Left lung (tissue), 4 donors: ENCODE measurements at regions not wholly inside any gene's neighbourhood (a gene's known extent, or its start where the extent isn't known, plus 50 kb on each side); places are given as distances from the start of the nearest gene placed in this dataset.

Source experiments
- ATAC-seq: fragments of 200-7000 bp; cut with Tn5 transposase; one replicate; pipeline ENCODE4 v1.9.1; 2020; ENCODE audit warnings: moderate library complexity
- DNase-seq, 4 donors: peaks; one replicate each; pipeline ENCODE4 v3.0.0-alpha.2; 2013 to 2020
- H3K27ac ChIP-seq, 2 donors: fragments of 200-600 bp; sonication (generic) in 1 of 2; one replicate each; pipeline versions ENCODE4 v1.5.0 to v1.8.0; 2020 to 2021
- H3K27me3 ChIP-seq, 2 donors: fragments of 200-600 bp; sonication (generic) in 1 of 2; one replicate each; pipeline versions ENCODE4 v1.5.0 to v1.8.0; 2020 to 2021
- H3K36me3 ChIP-seq, 2 donors: fragments of 200-600 bp; sonication (generic) in 1 of 2; one replicate each; pipeline versions ENCODE4 v1.5.0 to v1.8.0; 2020 to 2021
- H3K4me1 ChIP-seq, 2 donors: fragments of 200-600 bp; one replicate each; pipeline ENCODE4 v1.8.0; 2021
- H3K4me3 ChIP-seq, 2 donors: fragments of 200-600 bp; sonication (generic) in 1 of 2; one replicate each; pipeline versions ENCODE4 v1.5.0 to v1.8.0; 2020 to 2021; ENCODE audit warnings: mild to moderate bottlenecking in 1 of 2
- H3K9me3 ChIP-seq, 2 donors: fragments of 200-600 bp; sonication (generic) in 1 of 2; one replicate each; pipeline versions ENCODE4 v1.5.0 to v1.8.0; 2020 to 2021
- CTCF ChIP-seq, 2 donors: fragments of 200-600 bp; sonication (generic) in 1 of 2; IDR thresholded peaks; one replicate each; pipeline versions ENCODE4 v1.5.0 to v1.8.0; 2021; ENCODE audit warnings: antibody characterized with exemption in 2 of 2
- intact Hi-C, 2 donors: fragments of 100-400 bp; cut with DNase I; formaldehyde crosslinking; loops; one replicate each; pipeline versions ENCODE4 v1.11.2 to v1.14.2; 2022
- donor health status: DM: no; HTN: yes; CAD: no.
- donor health status: DM: no; HTN: no; CAD: no.

- Histone ChIP-seq H3K36me3 (no peaks in the 10 kb centered on the region), H3K4me1 (no peaks in the 10 kb centered on the region), H3K4me3 (no peak overlapping the region), H3K9me3 (no peaks in the 10 kb centered on the region), H3K27ac (no peak overlapping the region), H3K27me3 (no peaks in the 10 kb centered on the region)
- intact Hi-C loops, result no loop called here
- no peak for TF ChIP-seq CTCF (IDR thresholded peaks at IDR 0.05)
- DNase-seq (no peak), ATAC-seq (no peak)
These were observed 146.4 kb downstream of the ACTR3B start for GRCh38 chr7:152905949-152906348.

GRCh38 chr7:152907042-152907761, 147.7 kb downstream of the ACTR3B start:
- Histone ChIP-seq H3K4me1 (no peaks in the 10 kb centered on the region), H3K27me3 (no peaks in the 10 kb centered on the region), H3K4me3 (no peak overlapping the region), H3K9me3 (no peaks in the 10 kb centered on the region), H3K27ac (no peak overlapping the region), H3K36me3 (no peaks in the 10 kb centered on the region)
- ATAC-seq, result no peak
- TF ChIP-seq CTCF (IDR thresholded peaks at IDR 0.05), result no peak
- no peak for DNase-seq
- intact Hi-C loops, result no loop called here

GRCh38 chr7:152909280-152909679, 149.7 kb downstream of the ACTR3B start:
- no peaks in the 10 kb centered on the region for H3K27me3 ChIP-seq
- no peaks in the 10 kb centered on the region for H3K4me1 ChIP-seq
- DNase-seq (no peak), ATAC-seq (no peak)
- TF ChIP-seq CTCF (IDR thresholded peaks at IDR 0.05), result no peak
- no peaks in the 10 kb centered on the region for H3K36me3 ChIP-seq
- H3K9me3 ChIP-seq, result no peaks in the 10 kb centered on the region
- intact Hi-C loops, result no loop called here
- H3K27ac ChIP-seq, result no peak overlapping the region
- no peak overlapping the region for H3K4me3 ChIP-seq

- DNase-seq (no peak), ATAC-seq (no peak)
- intact Hi-C loops, result no loop called here
- no peak for TF ChIP-seq CTCF (IDR thresholded peaks at IDR 0.05)
- no peaks in the 10 kb centered on the region for H3K9me3 ChIP-seq
- no peak overlapping the region for H3K4me3 ChIP-seq
- H3K27me3 ChIP-seq, result no peaks in the 10 kb centered on the region
- no peaks in the 10 kb centered on the region for H3K36me3 ChIP-seq
- no peaks in the 10 kb centered on the region for H3K4me1 ChIP-seq
- H3K27ac ChIP-seq, result no peak overlapping the region
These were observed 150.4 kb downstream of the ACTR3B start for GRCh38 chr7:152909683-152910544.

GRCh38 chr7:152910545-152911225, 151.1 kb downstream of the ACTR3B start:
- Histone ChIP-seq H3K27ac (no peak overlapping the region), H3K4me3 (no peak overlapping the region), H3K9me3 (no peaks in the 10 kb centered on the region), H3K36me3 (no peaks in the 10 kb centered on the region), H3K27me3 (no peaks in the 10 kb centered on the region), H3K4me1 (no peaks in the 10 kb centered on the region)
- ATAC-seq, result no peak
- DNase-seq, result peak in 1 of 4 donors; percentile 55
- TF ChIP-seq CTCF (IDR thresholded peaks at IDR 0.05), result no peak
- intact Hi-C loops, result no loop called here
